Astrocyte (in vitro differentiated cells and primary cell): ENCODE measurements at regions not wholly inside any gene's neighbourhood (a gene's known extent, or its start where the extent isn't known, plus 50 kb on each side); places are given as distances from the start of the nearest gene placed in this dataset.

Source experiments
- DNase-seq: peaks from one replicate; pipeline ENCODE4 v3.0.0-alpha.2; 2010; ENCODE audit warnings: low read depth
- FAIRE-seq: peaks from 2 replicates; lab custom pipeline; 2011; peaks lifted over from hg19 to GRCh38; lab: Jason Lieb, UNC
- H2AFZ ChIP-seq: 2 replicates; pipeline ENCODE4 v1.6.0; 2012; ENCODE audit warnings: low read depth, low read length, inconsistent platforms
- H3K27ac ChIP-seq: 2 replicates; pipeline ENCODE4 v1.5.1; 2011; ENCODE audit warnings: low read depth, low read length, inconsistent platforms
- H3K27me3 ChIP-seq: 2 replicates; pipeline ENCODE4 v1.6.0; 2011; ENCODE audit warnings: low read length, inconsistent platforms; ENCODE audit not compliant: insufficient read depth
- H3K36me3 ChIP-seq: 2 replicates; pipeline ENCODE4 v1.5.1; 2011; ENCODE audit warnings: low read length, inconsistent platforms; ENCODE audit not compliant: insufficient read depth
- H3K4me1 ChIP-seq: 2 replicates; pipeline ENCODE4 v1.5.1; 2011; ENCODE audit warnings: low read length, inconsistent platforms; ENCODE audit not compliant: insufficient read depth
- H3K4me2 ChIP-seq: 2 replicates; pipeline ENCODE4 v1.6.0; 2012; ENCODE audit warnings: low read length, inconsistent platforms
- H3K4me3 ChIP-seq: 2 replicates; pipeline ENCODE4 v1.5.1; 2011; ENCODE audit warnings: low read depth, mild to moderate bottlenecking, low read length, inconsistent platforms; ENCODE audit not compliant: insufficient read depth
- H3K79me2 ChIP-seq: 2 replicates; pipeline ENCODE4 v1.6.0; 2012; ENCODE audit warnings: mild to moderate bottlenecking, low read length, inconsistent platforms; ENCODE audit not compliant: insufficient read depth
- H3K9ac ChIP-seq: 2 replicates; pipeline ENCODE4 v1.6.0; 2012; ENCODE audit warnings: mild to moderate bottlenecking, low read length, inconsistent platforms
- H3K9me3 ChIP-seq: 2 replicates; pipeline ENCODE4 v1.5.1; 2012; ENCODE audit warnings: low read depth, mild to moderate bottlenecking, low read length, inconsistent platforms; ENCODE audit not compliant: insufficient read depth
- H4K20me1 ChIP-seq: 2 replicates; pipeline ENCODE4 v1.6.0; 2012; ENCODE audit warnings: low read length, inconsistent platforms; ENCODE audit not compliant: insufficient read depth
- H3K27ac Mint-ChIP-seq: one replicate; pipeline ENCODE4 v1.8.0; 2021; ENCODE audit warnings: mild to moderate bottlenecking, mixed read lengths; ENCODE audit not compliant: unreplicated experiment
- H3K27me3 Mint-ChIP-seq: one replicate; pipeline ENCODE4 v1.8.0; 2021; ENCODE audit warnings: low read depth, mixed read lengths; ENCODE audit not compliant: unreplicated experiment
- H3K36me3 Mint-ChIP-seq: one replicate; pipeline ENCODE4 v1.8.0; 2021; ENCODE audit warnings: low read depth, mixed read lengths; ENCODE audit not compliant: unreplicated experiment
- H3K4me1 Mint-ChIP-seq: one replicate; pipeline ENCODE4 v1.8.0; 2021; ENCODE audit warnings: low read depth, mixed read lengths; ENCODE audit not compliant: unreplicated experiment
- H3K4me3 Mint-ChIP-seq: one replicate; pipeline ENCODE4 v1.8.0; 2021; ENCODE audit warnings: mild to moderate bottlenecking, moderate library complexity, mixed read lengths; ENCODE audit not compliant: unreplicated experiment
- H3K9me3 Mint-ChIP-seq: one replicate; pipeline ENCODE4 v1.8.0; 2021; ENCODE audit warnings: mild to moderate bottlenecking, mixed read lengths; ENCODE audit not compliant: unreplicated experiment
- EZH2 ChIP-seq: IDR thresholded peaks from 2 replicates; pipeline ENCODE4 v1.6.1; 2012; ENCODE audit warnings: mild to moderate bottlenecking, low read length, inconsistent platforms; ENCODE audit not compliant: insufficient read depth
- TF ChIP-seq, protein P1 (sequence below): IDR thresholded peaks from 2 replicates; pipeline ENCODE4 v1.5.1; 2011; ENCODE audit warnings: low read depth, mild to moderate bottlenecking, inconsistent platforms, low read length, moderate library complexity; ENCODE audit not compliant: insufficient read depth

GRCh38 chr15:81725590-81725989, 320.2 kb downstream of the MEX3B start:
- Histone ChIP-seq H3K79me2 (no peaks in the 10 kb centered on the region), H3K9ac (no peak overlapping the region), H3K36me3 (no peaks in the 10 kb centered on the region), H2AFZ (no peak overlapping the region), H3K27ac (no peak overlapping the region), H3K4me3 (no peak overlapping the region), H3K27me3 (no peaks in the 10 kb centered on the region), H4K20me1 (no peaks in the 10 kb centered on the region), H3K9me3 (no peaks in the 10 kb centered on the region), H3K4me1 (no peaks in the 10 kb centered on the region), H3K4me2 (no peak overlapping the region)
- Mint-ChIP-seq H3K27me3 (no peaks in the 10 kb centered on the region), H3K9me3 (peaks cover 2% of the 10 kb centered on the region), H3K27ac (no peak overlapping the region), H3K4me1 (no peaks in the 10 kb centered on the region), H3K36me3 (peaks cover 2% of the 10 kb centered on the region), H3K4me3 (no peak overlapping the region)
- DNase-seq = no peak
- no peak for TF ChIP-seq EZH2
- TF ChIP-seq, protein P1, sequence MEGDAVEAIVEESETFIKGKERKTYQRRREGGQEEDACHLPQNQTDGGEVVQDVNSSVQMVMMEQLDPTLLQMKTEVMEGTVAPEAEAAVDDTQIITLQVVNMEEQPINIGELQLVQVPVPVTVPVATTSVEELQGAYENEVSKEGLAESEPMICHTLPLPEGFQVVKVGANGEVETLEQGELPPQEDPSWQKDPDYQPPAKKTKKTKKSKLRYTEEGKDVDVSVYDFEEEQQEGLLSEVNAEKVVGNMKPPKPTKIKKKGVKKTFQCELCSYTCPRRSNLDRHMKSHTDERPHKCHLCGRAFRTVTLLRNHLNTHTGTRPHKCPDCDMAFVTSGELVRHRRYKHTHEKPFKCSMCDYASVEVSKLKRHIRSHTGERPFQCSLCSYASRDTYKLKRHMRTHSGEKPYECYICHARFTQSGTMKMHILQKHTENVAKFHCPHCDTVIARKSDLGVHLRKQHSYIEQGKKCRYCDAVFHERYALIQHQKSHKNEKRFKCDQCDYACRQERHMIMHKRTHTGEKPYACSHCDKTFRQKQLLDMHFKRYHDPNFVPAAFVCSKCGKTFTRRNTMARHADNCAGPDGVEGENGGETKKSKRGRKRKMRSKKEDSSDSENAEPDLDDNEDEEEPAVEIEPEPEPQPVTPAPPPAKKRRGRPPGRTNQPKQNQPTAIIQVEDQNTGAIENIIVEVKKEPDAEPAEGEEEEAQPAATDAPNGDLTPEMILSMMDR = no peak
- FAIRE-seq = no peak

GRCh38 chr15:81724536-81724935, 321.3 kb downstream of the MEX3B start:
- no peaks in the 10 kb centered on the region for H3K9me3 ChIP-seq

DNA sequence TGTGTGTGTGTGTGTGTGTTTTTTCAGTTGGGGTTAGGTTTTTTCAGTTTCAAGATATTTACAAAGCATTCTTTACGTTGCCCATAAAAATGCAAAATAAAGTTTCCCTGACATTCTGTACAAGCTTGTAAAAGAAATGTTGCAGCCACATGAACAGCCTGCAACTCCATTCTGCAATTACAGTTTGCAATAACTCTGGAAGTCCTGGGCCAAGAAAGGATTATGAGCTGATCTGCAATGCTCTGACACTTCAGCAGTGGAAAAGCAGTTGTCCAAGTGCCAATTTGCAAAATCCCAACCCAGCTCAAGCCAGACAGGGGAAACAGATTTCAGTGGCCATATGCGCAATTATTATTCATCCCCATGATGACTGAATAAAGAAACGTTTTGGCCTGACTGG, 322.1 kb downstream of the MEX3B start:
- H3K27ac ChIP-seq = no peak overlapping the region
- FAIRE-seq (no peak), DNase-seq (no peak)
- Mint-ChIP-seq H3K4me3 (no peak overlapping the region), H3K9me3 (peaks cover 5% of the 10 kb centered on the region), H3K27me3 (no peaks in the 10 kb centered on the region), H3K36me3 (no peaks in the 10 kb centered on the region), H3K4me1 (no peaks in the 10 kb centered on the region), H3K27ac (no peak overlapping the region)
- no peaks in the 10 kb centered on the region for H3K36me3 ChIP-seq
- H3K9me3 ChIP-seq = no peaks in the 10 kb centered on the region
- H3K4me1 ChIP-seq = no peaks in the 10 kb centered on the region
- no peak for TF ChIP-seq EZH2
- TF ChIP-seq, protein P1 = no peak
- H4K20me1 ChIP-seq = no peaks in the 10 kb centered on the region
- H3K27me3 ChIP-seq = no peaks in the 10 kb centered on the region
- H3K9ac ChIP-seq = no peak overlapping the region
- no peak overlapping the region for H3K4me2 ChIP-seq
- H3K79me2 ChIP-seq = no peaks in the 10 kb centered on the region
- no peak overlapping the region for H3K4me3 ChIP-seq
- no peak overlapping the region for H2AFZ ChIP-seq

More at GRCh38 chr15:81724536-81724935, 321.3 kb downstream of the MEX3B start:
- no peak overlapping the region for H3K4me2 ChIP-seq
- FAIRE-seq (no peak), DNase-seq (no peak)
- Mint-ChIP-seq H3K27ac (no peak overlapping the region), H3K36me3 (no peaks in the 10 kb centered on the region), H3K4me1 (no peaks in the 10 kb centered on the region), H3K9me3 (peaks cover 2% of the 10 kb centered on the region), H3K27me3 (no peaks in the 10 kb centered on the region), H3K4me3 (no peak overlapping the region)
- TF ChIP-seq EZH2 = no peak
- TF ChIP-seq, protein P1 = no peak
- H3K79me2 ChIP-seq = no peaks in the 10 kb centered on the region
- no peak overlapping the region for H3K4me3 ChIP-seq
- H3K36me3 ChIP-seq = no peaks in the 10 kb centered on the region
- H4K20me1 ChIP-seq = no peaks in the 10 kb centered on the region
- H3K27me3 ChIP-seq = no peaks in the 10 kb centered on the region
- no peak overlapping the region for H2AFZ ChIP-seq
- no peaks in the 10 kb centered on the region for H3K4me1 ChIP-seq
- no peak overlapping the region for H3K27ac ChIP-seq
- no peak overlapping the region for H3K9ac ChIP-seq
